Mammary epithelial cell (primary cell): ENCODE measurements at regions not wholly inside any gene's neighbourhood (a gene's known extent, or its start where the extent isn't known, plus 50 kb on each side); places are given as distances from the start of the nearest gene placed in this dataset.

ENCODE experiments used
- EZH2 ChIP-seq: IDR thresholded peaks from 2 replicates; pipeline ENCODE4 v1.6.1; 2012; ENCODE audit warnings: low read length, inconsistent platforms, borderline replicate concordance
- TF ChIP-seq, protein P1 (sequence below), 2 donors: IDR thresholded peaks in 1 of 2; conservative IDR thresholded peaks in 1 of 2; 2 replicates each; pipeline ENCODE4 v1.5.1; 2011 to 2012; ENCODE audit warnings: inconsistent platforms in 2 of 2, low read length in 2 of 2, mild to moderate bottlenecking in 2 of 2, control low read depth in 1 of 2, low read depth in 1 of 2; ENCODE audit not compliant: insufficient read depth in 1 of 2; ENCODE audit errors: extremely low read depth in 1 of 2

DNA sequence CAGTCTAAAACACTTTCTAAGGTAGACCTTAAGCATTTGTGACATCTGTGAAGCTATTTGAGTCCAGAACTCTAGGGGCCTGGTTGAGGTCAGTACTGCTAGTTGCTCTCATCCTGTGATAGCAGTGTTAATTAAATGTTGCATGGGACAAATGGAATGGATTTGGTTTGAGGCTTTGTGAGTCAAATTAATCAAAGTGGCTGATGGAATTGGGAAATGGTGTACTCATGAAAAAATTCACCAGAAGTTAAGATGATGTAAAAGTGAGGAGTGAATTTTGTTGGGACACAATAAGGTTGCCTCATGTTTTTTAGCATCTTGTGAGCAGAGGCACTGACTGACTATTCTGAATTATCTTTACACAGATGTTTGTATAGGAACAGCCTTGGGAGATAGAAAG lies 99.2 kb upstream of the ARSJ start:
- no peak for TF ChIP-seq EZH2
- TF ChIP-seq, protein P1, sequence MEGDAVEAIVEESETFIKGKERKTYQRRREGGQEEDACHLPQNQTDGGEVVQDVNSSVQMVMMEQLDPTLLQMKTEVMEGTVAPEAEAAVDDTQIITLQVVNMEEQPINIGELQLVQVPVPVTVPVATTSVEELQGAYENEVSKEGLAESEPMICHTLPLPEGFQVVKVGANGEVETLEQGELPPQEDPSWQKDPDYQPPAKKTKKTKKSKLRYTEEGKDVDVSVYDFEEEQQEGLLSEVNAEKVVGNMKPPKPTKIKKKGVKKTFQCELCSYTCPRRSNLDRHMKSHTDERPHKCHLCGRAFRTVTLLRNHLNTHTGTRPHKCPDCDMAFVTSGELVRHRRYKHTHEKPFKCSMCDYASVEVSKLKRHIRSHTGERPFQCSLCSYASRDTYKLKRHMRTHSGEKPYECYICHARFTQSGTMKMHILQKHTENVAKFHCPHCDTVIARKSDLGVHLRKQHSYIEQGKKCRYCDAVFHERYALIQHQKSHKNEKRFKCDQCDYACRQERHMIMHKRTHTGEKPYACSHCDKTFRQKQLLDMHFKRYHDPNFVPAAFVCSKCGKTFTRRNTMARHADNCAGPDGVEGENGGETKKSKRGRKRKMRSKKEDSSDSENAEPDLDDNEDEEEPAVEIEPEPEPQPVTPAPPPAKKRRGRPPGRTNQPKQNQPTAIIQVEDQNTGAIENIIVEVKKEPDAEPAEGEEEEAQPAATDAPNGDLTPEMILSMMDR (conservative IDR thresholded peaks at IDR 0.05 in 1 of 2, IDR thresholded peaks at IDR 0.05 in 1 of 2; ENCODE audit: extremely low read depth in 1 of 2, insufficient read depth in 1 of 2, low read depth in 1 of 2, low read length in 2 of 2) = no peak
